GM12878 (cell line): ENCODE measurements at regions not wholly inside any gene's neighbourhood (a gene's known extent, or its start where the extent isn't known, plus 50 kb on each side); places are given as distances from the start of the nearest gene placed in this dataset.

Experiments
- ATAC-seq: fragments of 200-7000 bp; cut with Tn5 transposase; 3 replicates; pipeline ENCODE4 v1.9.1; 2020; ENCODE audit warnings: mild to moderate bottlenecking, moderate library complexity
- BruUV-seq: library from RNA; stranded (reverse); fragments of 400-500 nt; replicated peaks from 2 replicates; lab custom pipeline; 2021; lab: Mats Ljungman, UMichigan
- CTCF ChIA-PET: fragments of 300-600 bp; sonication (Branson Sonifier 250); formaldehyde crosslinking; extraction: SDS; loops from one replicate; lab custom pipeline; 2021; ENCODE audit warnings: inconsistent platforms; lab: Yijun Ruan, JAX
- POLR2A ChIA-PET: fragments of 350-600 bp; formaldehyde crosslinking; extraction: SDS; loops from one replicate; lab custom pipeline; 2021; ENCODE audit warnings: inconsistent platforms; lab: Charles Lee
- RAD21 ChIA-PET: fragments of 300-600 bp; sonication (Branson Sonifier 250); formaldehyde crosslinking; loops from one replicate; lab custom pipeline; 2023; ENCODE audit warnings: antibody characterized with exemption; ENCODE audit not compliant: unreplicated experiment; lab: Charles Lee
- SMC1A ChIA-PET: fragments of 300-600 bp; sonication (Branson Sonifier 250); formaldehyde crosslinking; loops from one replicate; lab custom pipeline; 2023; ENCODE audit not compliant: unreplicated experiment, uncharacterized antibody; lab: Charles Lee
- DNase-seq: peaks from one replicate; pipeline ENCODE4 v3.0.0-alpha.2; 2011; ENCODE audit warnings: low read depth, low spot score
- FAIRE-seq: peaks from 3 replicates; lab custom pipeline; 2011; peaks lifted over from hg19 to GRCh38; lab: Jason Lieb, UNC
- H2AFZ ChIP-seq: 2 replicates; pipeline ENCODE4 v1.6.0; 2011; ENCODE audit warnings: low read depth, low read length, control low read depth; ENCODE audit not compliant: control insufficient read depth
- H3K27ac ChIP-seq: 2 replicates; pipeline ENCODE4 v1.5.1; 2011; ENCODE audit warnings: control low read depth; ENCODE audit not compliant: control insufficient read depth, insufficient read depth
- H3K27me3 ChIP-seq, 2 experiments: replicated peaks in 1 of 2; 2 replicates each; pipeline versions ENCODE4 v1.6.0 to v1.6.1; 2011; ENCODE audit warnings: low read length in 1 of 2; ENCODE audit not compliant: control insufficient read depth in 2 of 2, insufficient read depth in 2 of 2
- H3K36me3 ChIP-seq, 2 experiments: 2 replicates each; pipeline ENCODE4 v1.5.1; 2011; ENCODE audit warnings: low read length in 1 of 2; ENCODE audit not compliant: control insufficient read depth in 2 of 2, insufficient read depth in 2 of 2
- H3K4me1 ChIP-seq: 2 replicates; pipeline ENCODE4 v1.6.1; 2011; ENCODE audit warnings: mild to moderate bottlenecking, low read length, moderate library complexity, mixed read lengths; ENCODE audit not compliant: control insufficient read depth, insufficient read depth
- H3K4me2 ChIP-seq: 2 replicates; pipeline ENCODE4 v1.6.0; 2011; ENCODE audit warnings: control low read depth; ENCODE audit not compliant: control insufficient read depth, insufficient read depth
- H3K4me3 ChIP-seq: fragments of 200-600 bp; sonication (generic); 2 replicates; pipeline ENCODE4 v1.5.1; 2016
- H3K79me2 ChIP-seq: 2 replicates; pipeline ENCODE4 v1.6.0; 2011; ENCODE audit warnings: low read length; ENCODE audit not compliant: control insufficient read depth, insufficient read depth
- H3K9ac ChIP-seq: 2 replicates; pipeline ENCODE4 v1.8.0; 2011; ENCODE audit warnings: low read length, control low read depth, mixed read lengths; ENCODE audit not compliant: control insufficient read depth, insufficient read depth
- H3K9me3 ChIP-seq: replicated peaks from 3 replicates; pipeline ENCODE4 v1.5.1; 2011; ENCODE audit warnings: mild to moderate bottlenecking, low read length; ENCODE audit not compliant: control insufficient read depth, insufficient read depth
- H4K20me1 ChIP-seq: 2 replicates; pipeline ENCODE4 v1.6.0; 2011; ENCODE audit not compliant: control insufficient read depth, insufficient read depth
- BHLHE40 ChIP-seq, 2 experiments: fragments of 450-650 bp in 1 of 2; IDR thresholded peaks; 2 replicates each; pipeline ENCODE4 v1.6.1; 2011 to 2017; ENCODE audit warnings: low read depth in 2 of 2, borderline replicate concordance in 1 of 2, improper control_type of control experiment in 1 of 2, low read length in 1 of 2, mild to moderate bottlenecking in 1 of 2
- EZH2 ChIP-seq: IDR thresholded peaks from 2 replicates; pipeline ENCODE4 v1.6.1; 2012; ENCODE audit warnings: low read depth, mild to moderate bottlenecking, control low read depth, inconsistent platforms, low read length, borderline replicate concordance; ENCODE audit not compliant: control insufficient read depth
- SP1 ChIP-seq: IDR thresholded peaks from one replicate; pipeline ENCODE4 v1.6.1; 2011; ENCODE audit warnings: low read depth, low read length
- TAF1 ChIP-seq: IDR thresholded peaks from 2 replicates; pipeline ENCODE4 v1.6.1; 2011; ENCODE audit warnings: mild to moderate bottlenecking, low read depth, low read length, borderline replicate concordance
- WGBS: methylation state at CpG from one replicate; pipeline ENCODE4 v1.1.6; 2016; ENCODE audit warnings: low lambda C conversion rate; ENCODE audit not compliant: insufficient replicate concordance, insufficient coverage; ENCODE audit errors: missing lambda C conversion rate; 5-methylcytosine and 5-hydroxymethylcytosine counted together
- in situ Hi-C: fragments of 300-500 bp; cut with MboI; formaldehyde crosslinking; loops from 9 replicates; pipeline ENCODE4 v1.14.3; 2018; ENCODE audit warnings: mixed read lengths
- intact Hi-C: fragments of 100-400 bp; cut with micrococcal nuclease; formaldehyde crosslinking; loops from one replicate; pipeline ENCODE4 v1.14.2; 2022; ENCODE audit not compliant: unreplicated experiment
- TF ChIP-seq, protein P1 (sequence below): fragments of 450-650 bp; IDR thresholded peaks from 2 replicates; pipeline ENCODE4 v1.6.1; 2018; ENCODE audit warnings: borderline replicate concordance, mild to moderate bottlenecking; ENCODE audit not compliant: partially characterized antibody

DNA sequence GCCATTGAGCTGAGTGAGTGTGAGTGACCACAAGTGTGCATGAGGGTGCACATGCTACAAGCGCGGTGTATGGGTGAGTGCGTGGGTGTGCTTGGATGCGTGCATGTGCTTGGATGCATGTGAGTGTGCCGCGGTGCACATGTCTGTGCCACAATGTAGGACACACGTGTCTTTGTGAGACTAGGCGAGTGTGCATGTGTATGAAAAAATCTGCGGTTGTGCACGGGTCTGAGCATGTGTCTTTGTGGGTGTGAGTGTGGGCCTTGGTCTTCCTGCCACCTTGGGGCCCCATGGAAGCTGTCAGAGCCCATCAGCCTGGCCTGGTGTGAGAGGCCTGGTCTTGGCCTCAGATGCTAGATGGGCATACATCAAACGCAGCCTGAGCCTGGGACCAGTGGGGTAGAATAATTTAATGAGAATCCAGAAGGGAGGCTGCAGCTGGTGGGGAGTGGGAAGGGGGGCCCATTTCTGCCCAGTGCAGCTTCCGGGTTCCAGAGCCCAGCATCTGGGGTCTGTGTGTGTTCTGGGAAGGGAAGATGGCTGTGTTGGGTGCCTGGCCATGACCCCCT, 103.9 kb upstream of the SLC2A1 start:
- Histone ChIP-seq H2AFZ (no peak overlapping the region), H3K27ac (no peak overlapping the region), H3K79me2 (no peaks in the 10 kb centered on the region), H3K4me2 (no peak overlapping the region), H3K27me3 (0 out of 4 replicates have a peak, but pooled peaks cover 0 to 1% of the 10 kb centered on the region in 2 experiments), H4K20me1 (no peaks in the 10 kb centered on the region), H3K36me3 (no peaks in the 10 kb centered on the region), H3K9me3 (no peaks in the 10 kb centered on the region; the same call in 2 of the 3 replicates), H3K4me3 (no peak overlapping the region), H3K9ac (no peak overlapping the region), H3K4me1 (no peaks in the 10 kb centered on the region)
- no peak for ATAC-seq
- 60% methylated on average over 12 of the region's 12 CpGs for WGBS
- in situ Hi-C loops = no loop called here
- FAIRE-seq = no peak
- BruUV-seq = no TSS peak
- ChIA-PET SMC1A (interaction anchor here (1.6 to 2.8 kb wide), 2 partner anchors 11 to 15 kb away, joined by 4 to 12 read pairs; no protein-coding TSS in a partner anchor), POLR2A (no interaction called here)
- no peak for DNase-seq
- intact Hi-C loops = no loop called here
- TF ChIP-seq SP1 (no peak), BHLHE40 (IDR thresholded peaks at IDR 0.05; ENCODE audit: borderline replicate concordance in 1 of 2, low read depth in 2 of 2, low read length in 1 of 2) (peak; percentile 10 to 56; a peak in 2 of 4 replicates), EZH2 (no peak), TAF1 (no peak)
- TF ChIP-seq, protein P1, sequence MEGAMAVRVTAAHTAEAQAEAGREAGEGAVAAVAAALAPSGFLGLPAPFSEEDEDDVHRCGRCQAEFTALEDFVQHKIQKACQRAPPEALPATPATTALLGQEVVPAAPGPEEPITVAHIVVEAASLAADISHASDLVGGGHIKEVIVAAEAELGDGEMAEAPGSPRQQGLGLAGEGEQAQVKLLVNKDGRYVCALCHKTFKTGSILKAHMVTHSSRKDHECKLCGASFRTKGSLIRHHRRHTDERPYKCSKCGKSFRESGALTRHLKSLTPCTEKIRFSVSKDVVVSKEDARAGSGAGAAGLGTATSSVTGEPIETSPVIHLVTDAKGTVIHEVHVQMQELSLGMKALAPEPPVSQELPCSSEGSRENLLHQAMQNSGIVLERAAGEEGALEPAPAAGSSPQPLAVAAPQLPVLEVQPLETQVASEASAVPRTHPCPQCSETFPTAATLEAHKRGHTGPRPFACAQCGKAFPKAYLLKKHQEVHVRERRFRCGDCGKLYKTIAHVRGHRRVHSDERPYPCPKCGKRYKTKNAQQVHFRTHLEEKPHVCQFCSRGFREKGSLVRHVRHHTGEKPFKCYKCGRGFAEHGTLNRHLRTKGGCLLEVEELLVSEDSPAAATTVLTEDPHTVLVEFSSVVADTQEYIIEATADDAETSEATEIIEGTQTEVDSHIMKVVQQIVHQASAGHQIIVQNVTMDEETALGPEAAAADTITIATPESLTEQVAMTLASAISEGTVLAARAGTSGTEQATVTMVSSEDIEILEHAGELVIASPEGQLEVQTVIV = no peak
- TF ChIP-seq, all 136 proteins: peak for 1
- CTCF ChIA-PET = interaction anchor here (1.3 to 2.7 kb wide), 5 partner anchors 11 to 285 kb away, joined by 3 to 19 read pairs (median 4); no protein-coding TSS in a partner anchor
- RAD21 ChIA-PET = interaction anchor here (1.6 kb wide), 1 partner anchor 11 kb away, joined by 6 read pairs; no protein-coding TSS in a partner anchor
